Neural cell (in vitro differentiated cells): ENCODE measurements at regions not wholly inside any gene's neighbourhood (a gene's known extent, or its start where the extent isn't known, plus 50 kb on each side); places are given as distances from the start of the nearest gene placed in this dataset.

Experiments used
- H2AFZ ChIP-seq: fragments of 200-600, 300-800 bp; sonication (generic), shearing (Covaris generic); 2 replicates; pipeline ENCODE4 v1.6.0; 2014; ENCODE audit warnings: low read depth, mild to moderate bottlenecking, antibody characterized with exemption, low read length, moderate library complexity
- H3F3A ChIP-seq: fragments of 200-600 bp; shearing (Covaris generic); 2 replicates; pipeline ENCODE4 v1.6.1; 2016; ENCODE audit warnings: mild to moderate bottlenecking, moderate library complexity, mixed read lengths, antibody characterized with exemption, low read length; ENCODE audit not compliant: insufficient read depth, poor library complexity, severe bottlenecking
- H3K27ac ChIP-seq: fragments of 200-600, 300-800 bp; sonication (generic), shearing (Covaris generic); 2 replicates; pipeline ENCODE4 v1.5.1; 2014; ENCODE audit warnings: mild to moderate bottlenecking, low read length, moderate library complexity
- H3K27me3 ChIP-seq: fragments of 300-800, 200-600 bp; sonication (generic), shearing (Covaris generic); 2 replicates; pipeline ENCODE4 v1.6.0; 2014; ENCODE audit warnings: mild to moderate bottlenecking, low read depth, low read length, moderate library complexity; ENCODE audit not compliant: insufficient read depth
- H3K36me3 ChIP-seq: fragments of 300-800, 200-600 bp; sonication (generic), shearing (Covaris generic); 2 replicates; pipeline ENCODE4 v1.5.1; 2014; ENCODE audit warnings: mild to moderate bottlenecking, antibody characterized with exemption, low read length, moderate library complexity; ENCODE audit not compliant: insufficient read depth
- H3K4me2 ChIP-seq: fragments of 300-800, 200-600 bp; sonication (generic), shearing (Covaris generic); 2 replicates; pipeline ENCODE4 v1.6.0; 2014; ENCODE audit warnings: mild to moderate bottlenecking, low read length
- H3K4me3 ChIP-seq: fragments of 300-800, 200-600 bp; sonication (generic), shearing (Covaris generic); 2 replicates; pipeline ENCODE4 v1.5.1; 2014; ENCODE audit warnings: mild to moderate bottlenecking, low read length, moderate library complexity
- H3K79me2 ChIP-seq: fragments of 200-600 bp; shearing (Covaris generic); replicated peaks from 2 replicates; pipeline ENCODE4 v1.6.0; 2014; ENCODE audit warnings: mild to moderate bottlenecking, low read length, moderate library complexity; ENCODE audit not compliant: insufficient read depth
- H3K9ac ChIP-seq: fragments of 300-800, 200-600 bp; sonication (generic), shearing (Covaris generic); 2 replicates; pipeline ENCODE4 v1.6.1; 2016; ENCODE audit warnings: mild to moderate bottlenecking, low read length, mixed read lengths
- H3K9me2 ChIP-seq: fragments of 200-600 bp; shearing (Covaris generic); 2 replicates; pipeline ENCODE4 v1.6.1; 2016; ENCODE audit warnings: mild to moderate bottlenecking, low read length, mixed read lengths; ENCODE audit not compliant: insufficient read depth
- H3K9me3 ChIP-seq: fragments of 200-600, 300-800 bp; sonication (generic), shearing (Covaris generic); 2 replicates; pipeline ENCODE4 v1.6.1; 2016; ENCODE audit warnings: mild to moderate bottlenecking, mixed run types, low read length, moderate library complexity, mixed read lengths
- H4K20me1 ChIP-seq: fragments of 200-600 bp; shearing (Covaris generic); 2 replicates; pipeline ENCODE4 v1.6.1; 2016; ENCODE audit warnings: mild to moderate bottlenecking, mixed run types; ENCODE audit not compliant: insufficient read depth
- EP300 ChIP-seq: fragments of 450-650 bp; conservative IDR thresholded peaks from 2 replicates; pipeline ENCODE4 v1.6.1; 2014; ENCODE audit warnings: antibody characterized with exemption, mild to moderate bottlenecking, moderate library complexity; ENCODE audit not compliant: poor library complexity, severe bottlenecking
- EZH2 ChIP-seq: fragments of 200-600, 300-800 bp; shearing (Covaris generic), sonication (generic); IDR thresholded peaks from 2 replicates; pipeline ENCODE4 v1.6.1; 2014; ENCODE audit warnings: antibody characterized with exemption, low read length, borderline replicate concordance, mild to moderate bottlenecking; ENCODE audit not compliant: insufficient read depth, poor library complexity, severe bottlenecking
- MXI1 ChIP-seq: fragments of 450-650 bp; conservative IDR thresholded peaks from 2 replicates; pipeline ENCODE4 v1.6.1; 2014; ENCODE audit warnings: antibody characterized with exemption, mild to moderate bottlenecking; ENCODE audit not compliant: poor library complexity, severe bottlenecking
- POLR2AphosphoS5 ChIP-seq: IDR thresholded peaks from 2 replicates; pipeline ENCODE4 v1.6.1; 2012
- RAD21 ChIP-seq: fragments of 450-650 bp; conservative IDR thresholded peaks from 2 replicates; pipeline ENCODE4 v1.6.1; 2014; ENCODE audit warnings: antibody characterized with exemption, mild to moderate bottlenecking, moderate library complexity
- SMC3 ChIP-seq: fragments of 450-650 bp; conservative IDR thresholded peaks from 2 replicates; pipeline ENCODE4 v1.6.1; 2014; ENCODE audit warnings: antibody characterized with exemption, mild to moderate bottlenecking, moderate library complexity; ENCODE audit not compliant: poor library complexity
- TAF1 ChIP-seq: IDR thresholded peaks from 2 replicates; pipeline ENCODE4 v1.6.1; 2012; ENCODE audit warnings: low read depth
- TF ChIP-seq, protein P1 (sequence below): fragments of 450-650 bp; IDR thresholded peaks from 2 replicates; pipeline ENCODE4 v1.5.1; 2014; ENCODE audit warnings: antibody characterized with exemption, mild to moderate bottlenecking, moderate library complexity; ENCODE audit not compliant: poor library complexity, severe bottlenecking
- TF ChIP-seq, protein P2 (sequence below): IDR thresholded peaks from 2 replicates; pipeline ENCODE4 v1.6.1; 2012; ENCODE audit warnings: borderline replicate concordance

DNA sequence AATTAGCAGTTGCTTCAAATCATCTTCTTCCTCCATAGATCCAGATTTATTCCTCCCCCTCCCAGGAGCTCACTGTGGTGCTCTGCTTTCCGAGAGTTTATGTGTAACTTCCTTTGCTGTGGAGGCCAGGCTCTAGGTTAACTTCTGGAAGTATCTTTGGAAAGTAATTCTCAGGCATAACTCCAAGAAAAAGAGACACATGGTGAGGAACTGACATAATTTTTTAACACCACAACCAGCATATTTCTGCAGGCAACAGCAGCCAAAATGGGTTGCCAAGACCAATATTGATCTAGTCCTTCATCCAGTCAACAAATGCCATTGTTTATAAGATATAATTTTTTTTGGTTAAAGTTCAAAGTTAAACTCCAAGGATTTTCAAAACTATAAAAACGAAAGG lies 114.5 kb upstream of the RBPJ start:
- Histone ChIP-seq H3K27ac (no peak overlapping the region), H3K9me2 (no peaks in the 10 kb centered on the region), H3K79me2 (no peaks in the 10 kb centered on the region), H2AFZ (no peak overlapping the region), H3K4me2 (no peak overlapping the region), H3K9ac (no peak overlapping the region), H3F3A (no peaks in the 10 kb centered on the region), H4K20me1 (no peaks in the 10 kb centered on the region), H3K36me3 (no peaks in the 10 kb centered on the region), H3K27me3 (peaks cover 7% of the 10 kb centered on the region), H3K4me3 (no peak overlapping the region), H3K9me3 (no peaks in the 10 kb centered on the region)
- TF ChIP-seq POLR2AphosphoS5: no peak
- TF ChIP-seq EZH2: no peak
- TF ChIP-seq, protein P1, sequence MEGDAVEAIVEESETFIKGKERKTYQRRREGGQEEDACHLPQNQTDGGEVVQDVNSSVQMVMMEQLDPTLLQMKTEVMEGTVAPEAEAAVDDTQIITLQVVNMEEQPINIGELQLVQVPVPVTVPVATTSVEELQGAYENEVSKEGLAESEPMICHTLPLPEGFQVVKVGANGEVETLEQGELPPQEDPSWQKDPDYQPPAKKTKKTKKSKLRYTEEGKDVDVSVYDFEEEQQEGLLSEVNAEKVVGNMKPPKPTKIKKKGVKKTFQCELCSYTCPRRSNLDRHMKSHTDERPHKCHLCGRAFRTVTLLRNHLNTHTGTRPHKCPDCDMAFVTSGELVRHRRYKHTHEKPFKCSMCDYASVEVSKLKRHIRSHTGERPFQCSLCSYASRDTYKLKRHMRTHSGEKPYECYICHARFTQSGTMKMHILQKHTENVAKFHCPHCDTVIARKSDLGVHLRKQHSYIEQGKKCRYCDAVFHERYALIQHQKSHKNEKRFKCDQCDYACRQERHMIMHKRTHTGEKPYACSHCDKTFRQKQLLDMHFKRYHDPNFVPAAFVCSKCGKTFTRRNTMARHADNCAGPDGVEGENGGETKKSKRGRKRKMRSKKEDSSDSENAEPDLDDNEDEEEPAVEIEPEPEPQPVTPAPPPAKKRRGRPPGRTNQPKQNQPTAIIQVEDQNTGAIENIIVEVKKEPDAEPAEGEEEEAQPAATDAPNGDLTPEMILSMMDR: no peak
- no peak for TF ChIP-seq EP300
- no peak for TF ChIP-seq MXI1
- TF ChIP-seq RAD21: no peak

DNA sequence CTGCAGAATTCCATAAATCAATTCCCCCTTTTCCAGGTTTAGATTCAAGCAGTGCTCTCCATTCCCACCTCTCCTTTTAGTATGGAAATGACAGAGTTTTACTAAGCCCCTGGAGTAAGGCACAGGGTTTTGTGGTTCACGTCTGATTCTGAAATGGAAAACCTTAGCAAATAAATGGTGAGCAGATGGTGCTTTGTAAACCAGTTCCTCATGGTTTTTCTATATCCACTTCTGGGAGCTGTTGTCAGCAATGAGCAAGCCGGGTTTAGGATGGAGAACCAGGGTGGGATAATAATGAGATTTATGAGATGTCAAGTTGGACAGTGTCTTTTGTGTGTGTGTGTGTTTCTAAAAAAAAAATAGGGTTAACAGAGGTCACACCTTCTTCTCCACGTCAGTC lies 113.8 kb upstream of the RBPJ start:
- Histone ChIP-seq H3K4me3 (no peak overlapping the region), H3K4me2 (no peak overlapping the region), H3K36me3 (no peaks in the 10 kb centered on the region), H3F3A (no peaks in the 10 kb centered on the region), H3K9me3 (no peaks in the 10 kb centered on the region), H3K27ac (no peak overlapping the region), H3K9ac (no peak overlapping the region), H3K79me2 (no peaks in the 10 kb centered on the region), H3K9me2 (no peaks in the 10 kb centered on the region), H4K20me1 (no peaks in the 10 kb centered on the region), H2AFZ (no peak overlapping the region), H3K27me3 (peaks cover 7% of the 10 kb centered on the region)
- TF ChIP-seq MXI1: no peak
- TF ChIP-seq, protein P1: no peak
- no peak for TF ChIP-seq TAF1
- TF ChIP-seq SMC3: no peak
- TF ChIP-seq, protein P2, sequence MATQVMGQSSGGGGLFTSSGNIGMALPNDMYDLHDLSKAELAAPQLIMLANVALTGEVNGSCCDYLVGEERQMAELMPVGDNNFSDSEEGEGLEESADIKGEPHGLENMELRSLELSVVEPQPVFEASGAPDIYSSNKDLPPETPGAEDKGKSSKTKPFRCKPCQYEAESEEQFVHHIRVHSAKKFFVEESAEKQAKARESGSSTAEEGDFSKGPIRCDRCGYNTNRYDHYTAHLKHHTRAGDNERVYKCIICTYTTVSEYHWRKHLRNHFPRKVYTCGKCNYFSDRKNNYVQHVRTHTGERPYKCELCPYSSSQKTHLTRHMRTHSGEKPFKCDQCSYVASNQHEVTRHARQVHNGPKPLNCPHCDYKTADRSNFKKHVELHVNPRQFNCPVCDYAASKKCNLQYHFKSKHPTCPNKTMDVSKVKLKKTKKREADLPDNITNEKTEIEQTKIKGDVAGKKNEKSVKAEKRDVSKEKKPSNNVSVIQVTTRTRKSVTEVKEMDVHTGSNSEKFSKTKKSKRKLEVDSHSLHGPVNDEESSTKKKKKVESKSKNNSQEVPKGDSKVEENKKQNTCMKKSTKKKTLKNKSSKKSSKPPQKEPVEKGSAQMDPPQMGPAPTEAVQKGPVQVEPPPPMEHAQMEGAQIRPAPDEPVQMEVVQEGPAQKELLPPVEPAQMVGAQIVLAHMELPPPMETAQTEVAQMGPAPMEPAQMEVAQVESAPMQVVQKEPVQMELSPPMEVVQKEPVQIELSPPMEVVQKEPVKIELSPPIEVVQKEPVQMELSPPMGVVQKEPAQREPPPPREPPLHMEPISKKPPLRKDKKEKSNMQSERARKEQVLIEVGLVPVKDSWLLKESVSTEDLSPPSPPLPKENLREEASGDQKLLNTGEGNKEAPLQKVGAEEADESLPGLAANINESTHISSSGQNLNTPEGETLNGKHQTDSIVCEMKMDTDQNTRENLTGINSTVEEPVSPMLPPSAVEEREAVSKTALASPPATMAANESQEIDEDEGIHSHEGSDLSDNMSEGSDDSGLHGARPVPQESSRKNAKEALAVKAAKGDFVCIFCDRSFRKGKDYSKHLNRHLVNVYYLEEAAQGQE: no peak
- no peak for TF ChIP-seq EP300
- no peak for TF ChIP-seq POLR2AphosphoS5
- TF ChIP-seq EZH2: no peak
- TF ChIP-seq RAD21: no peak
